HG03354 (cell line): ENCODE measurements at regions not wholly inside any gene's neighbourhood (a gene's known extent, or its start where the extent isn't known, plus 50 kb on each side); places are given as distances from the start of the nearest gene placed in this dataset.
"Not testable (repeated sequence)": the region's sequence is repeated elsewhere in the genome, so short reads cannot be mapped to it uniquely, and the experiment has no call there.

Experiments
- ATAC-seq: cut with Tn5 transposase; IDR thresholded peaks from one replicate; pipeline ENCODE4 v1.9.1; 2021; ENCODE audit warnings: mild to moderate bottlenecking; ENCODE audit not compliant: unreplicated experiment, poor library complexity, severe bottlenecking

GRCh38 chr2:84016183-84016582 lies 442.9 kb downstream of the SUCLG1 start:
- ATAC-seq: no peak

DNA sequence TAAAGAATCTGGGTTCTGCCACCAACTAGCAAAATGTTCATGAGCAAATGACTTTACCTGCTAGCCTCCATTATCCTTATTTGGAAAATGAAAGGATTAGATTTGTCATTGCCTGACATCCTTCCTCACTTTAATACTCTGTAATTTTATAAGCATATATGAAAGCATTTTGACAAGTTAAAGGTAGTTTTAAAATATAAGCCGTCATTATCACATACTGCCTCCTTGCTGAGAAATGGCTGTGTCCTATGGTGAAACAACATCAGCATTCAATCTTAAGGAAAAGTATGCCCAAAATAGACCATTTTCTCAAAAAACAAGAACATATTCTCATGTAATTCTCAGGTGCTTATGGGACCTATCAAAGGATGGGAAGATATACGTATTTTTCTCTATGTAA lies 461.2 kb downstream of the SUCLG1 start:
- no peak for ATAC-seq

DNA sequence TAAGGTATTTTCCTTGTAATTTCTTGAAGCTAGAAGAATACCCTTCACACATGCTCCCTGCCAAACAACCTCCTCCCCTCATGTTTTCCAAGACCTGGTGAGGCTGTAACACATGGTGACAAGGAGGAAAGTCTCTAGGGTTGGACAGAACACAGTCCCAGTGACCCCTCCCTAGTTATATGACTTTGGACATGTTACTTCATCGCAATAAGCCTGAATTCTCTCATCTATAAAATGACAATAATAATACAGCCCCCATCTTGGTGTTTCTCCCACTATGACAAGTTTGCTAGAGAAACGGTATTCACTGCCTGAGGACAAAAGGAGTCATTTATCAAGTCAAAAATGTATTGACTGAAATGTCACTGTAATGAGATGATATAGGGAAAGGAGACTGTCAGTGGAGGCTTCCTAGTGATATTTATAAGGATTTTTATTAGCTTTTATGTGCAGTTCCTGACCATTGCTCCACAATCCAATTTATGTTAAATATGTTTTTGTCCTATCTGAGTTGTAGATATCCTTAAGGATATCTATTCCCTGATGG lies 464.4 kb downstream of the SUCLG1 start:
- no peak for ATAC-seq

DNA sequence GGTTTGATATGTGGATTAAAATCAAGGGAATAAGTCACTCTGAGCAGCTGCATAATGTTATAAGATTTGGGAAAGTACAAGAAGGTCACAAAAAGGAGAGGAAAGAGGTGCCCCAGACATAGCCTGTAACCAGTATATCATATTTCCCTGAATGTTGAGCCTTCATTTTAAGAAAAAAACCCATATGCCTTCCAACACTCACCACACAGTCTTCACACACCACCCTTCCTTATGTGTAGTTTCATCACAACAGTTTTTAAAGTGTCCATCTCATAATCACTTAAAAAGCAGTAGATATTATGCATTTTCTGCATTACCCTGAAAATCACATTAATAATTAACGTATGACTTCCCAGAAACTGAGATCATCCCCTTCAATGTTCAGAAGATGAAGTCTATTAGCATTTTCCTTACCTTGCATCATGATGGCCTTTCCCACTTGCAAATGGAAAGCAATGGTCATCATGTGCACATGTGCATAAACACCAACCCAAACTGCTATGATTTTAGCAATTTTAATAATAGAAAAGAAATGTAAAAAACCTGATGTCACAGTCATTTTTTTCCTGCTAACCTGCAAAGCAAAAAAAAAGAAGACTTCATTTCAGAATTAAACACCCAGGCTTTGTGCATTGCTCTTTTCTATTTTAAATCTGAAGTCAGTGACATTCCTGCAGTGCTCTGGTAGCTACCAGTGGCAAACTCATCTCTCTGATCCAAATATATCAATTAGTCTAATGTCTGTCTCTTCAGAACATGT lies 465.0 kb downstream of the SUCLG1 start:
- no peak for ATAC-seq

DNA sequence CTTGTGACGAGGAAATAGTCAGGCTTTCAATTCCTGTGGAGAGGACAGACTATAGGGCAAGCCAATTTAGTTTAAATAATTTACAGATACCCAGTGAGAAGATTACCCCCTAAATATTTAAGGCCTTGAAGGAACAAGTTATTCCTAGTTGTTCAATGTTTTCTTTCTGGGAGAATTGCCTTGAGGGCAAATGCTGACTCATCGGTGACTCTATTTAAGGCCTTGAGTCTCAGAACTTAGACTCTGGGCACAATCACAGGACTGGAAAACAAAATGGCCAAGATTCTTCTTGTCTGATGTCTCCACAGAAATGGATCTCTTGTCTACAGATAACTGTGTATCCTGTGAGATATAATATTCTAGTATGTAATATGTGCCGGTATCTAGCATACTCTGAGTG lies 467.1 kb downstream of the SUCLG1 start:
- ATAC-seq: no peak

DNA sequence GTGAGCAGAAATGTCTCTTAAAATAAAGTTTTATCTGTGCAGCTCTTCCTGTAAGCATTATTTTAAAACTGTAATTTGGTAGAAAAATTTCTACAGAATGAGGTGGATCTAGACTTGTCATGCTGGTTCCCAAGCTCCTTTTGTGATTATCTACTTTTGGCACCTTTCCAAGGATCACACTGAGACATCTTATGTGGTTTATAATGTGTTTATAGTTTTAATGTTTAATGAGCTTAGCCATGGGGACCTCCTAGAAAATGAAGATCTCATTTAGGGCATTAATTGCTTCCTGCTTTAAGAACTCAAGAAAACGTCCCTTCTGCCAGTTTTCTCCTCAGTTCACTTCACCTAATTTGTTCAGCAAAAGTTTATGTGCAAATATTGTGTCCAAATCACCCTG lies 468.4 kb downstream of the SUCLG1 start:
- ATAC-seq: no peak

- ATAC-seq: not testable (repeated sequence)
These were observed 482.5 kb downstream of the SUCLG1 start for GRCh38 chr2:83976628-83977027.

- ATAC-seq: no peak
These were observed 487.0 kb downstream of the SUCLG1 start for GRCh38 chr2:83972128-83972527.

DNA sequence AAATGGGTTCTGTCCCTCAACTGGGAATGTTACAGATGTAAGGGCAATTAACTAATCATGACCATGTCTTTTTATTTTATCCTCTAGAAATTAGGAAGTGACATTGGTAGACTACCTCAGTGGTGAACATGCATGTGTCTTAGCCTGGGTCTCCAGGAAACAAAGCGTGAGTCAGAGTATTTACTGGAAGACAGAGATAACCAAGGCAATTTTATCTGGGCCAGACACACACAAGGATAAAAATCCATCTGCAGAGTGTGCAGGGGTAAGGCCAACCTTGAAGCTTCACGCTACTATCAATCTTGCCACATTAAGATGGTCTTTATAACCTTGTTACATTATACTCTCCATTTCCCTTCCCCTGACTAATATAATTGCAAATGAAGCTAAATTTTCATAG lies 487.5 kb downstream of the SUCLG1 start:
- no peak for ATAC-seq

- no peak for ATAC-seq
These were observed 488.7 kb downstream of the SUCLG1 start for GRCh38 chr2:83970217-83970929.

- no peak for ATAC-seq
These were observed 490.0 kb downstream of the SUCLG1 start for GRCh38 chr2:83969085-83969484.

DNA sequence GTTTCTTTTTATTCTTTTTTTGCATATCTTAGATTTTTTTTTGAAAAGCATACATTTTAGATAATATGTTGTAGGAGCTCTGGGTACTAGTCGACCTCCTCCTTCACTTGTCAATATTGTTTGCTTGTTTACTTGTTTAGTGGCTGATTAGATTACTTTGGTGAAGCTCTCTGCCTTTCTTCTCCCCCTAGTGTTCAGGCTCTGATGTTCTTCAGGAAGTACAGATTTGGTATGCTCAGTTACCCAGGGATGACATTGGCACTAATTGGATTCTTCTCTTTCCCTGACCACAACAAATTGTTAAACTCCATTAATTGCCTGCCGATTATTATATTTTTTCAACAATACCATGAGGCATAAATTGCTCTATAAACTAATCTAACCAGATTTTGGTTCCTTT lies 491.2 kb downstream of the SUCLG1 start:
- ATAC-seq: no peak

DNA sequence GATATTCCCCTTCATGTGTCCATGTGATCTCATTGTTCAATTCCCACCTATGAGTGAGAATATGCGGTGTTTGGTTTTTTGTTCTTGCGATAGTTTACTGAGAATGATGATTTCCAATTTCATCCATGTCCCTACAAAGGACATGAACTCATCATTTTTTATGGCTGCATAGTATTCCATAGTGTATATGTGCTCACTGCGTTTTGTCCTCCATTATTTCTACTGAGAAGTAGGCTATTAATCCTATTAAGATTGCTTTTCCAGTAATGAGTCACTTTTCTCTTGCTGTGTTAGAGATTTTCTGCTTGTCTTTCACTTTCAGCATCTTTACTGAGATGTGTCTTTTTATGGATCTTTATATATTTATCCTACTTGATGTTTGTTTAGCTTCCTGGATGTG lies 492.1 kb downstream of the SUCLG1 start:
- not testable (repeated sequence) for ATAC-seq

- no peak for ATAC-seq
These were observed 497.6 kb downstream of the SUCLG1 start for GRCh38 chr2:83961512-83961911.

- ATAC-seq: no peak
These were observed 498.7 kb downstream of the SUCLG1 start for GRCh38 chr2:83960371-83960770.

GRCh38 chr2:83959266-83959665 lies 499.8 kb downstream of the SUCLG1 start:
- ATAC-seq: no peak

DNA sequence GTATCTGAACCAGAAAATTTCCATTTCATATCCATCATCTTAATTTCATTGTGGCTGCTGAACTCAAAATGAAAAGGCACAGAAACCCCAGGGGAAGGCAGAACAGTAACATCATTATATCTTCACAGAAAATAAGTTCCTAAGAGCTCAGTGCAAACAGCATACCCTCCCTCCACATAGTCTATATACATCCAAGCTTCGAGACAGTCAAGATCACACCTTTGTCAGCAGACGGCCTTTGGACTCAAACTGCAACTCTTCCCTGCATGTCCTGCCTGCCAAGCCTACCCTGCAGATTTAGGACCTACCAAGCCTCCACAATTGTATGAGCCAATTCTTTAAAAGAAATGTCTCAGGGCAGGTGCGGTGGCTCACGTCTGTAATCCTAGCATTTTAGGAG lies 502.1 kb downstream of the SUCLG1 start:
- no peak for ATAC-seq

GRCh38 chr2:83953697-83954096 lies 505.4 kb downstream of the SUCLG1 start:
- ATAC-seq: no peak

DNA sequence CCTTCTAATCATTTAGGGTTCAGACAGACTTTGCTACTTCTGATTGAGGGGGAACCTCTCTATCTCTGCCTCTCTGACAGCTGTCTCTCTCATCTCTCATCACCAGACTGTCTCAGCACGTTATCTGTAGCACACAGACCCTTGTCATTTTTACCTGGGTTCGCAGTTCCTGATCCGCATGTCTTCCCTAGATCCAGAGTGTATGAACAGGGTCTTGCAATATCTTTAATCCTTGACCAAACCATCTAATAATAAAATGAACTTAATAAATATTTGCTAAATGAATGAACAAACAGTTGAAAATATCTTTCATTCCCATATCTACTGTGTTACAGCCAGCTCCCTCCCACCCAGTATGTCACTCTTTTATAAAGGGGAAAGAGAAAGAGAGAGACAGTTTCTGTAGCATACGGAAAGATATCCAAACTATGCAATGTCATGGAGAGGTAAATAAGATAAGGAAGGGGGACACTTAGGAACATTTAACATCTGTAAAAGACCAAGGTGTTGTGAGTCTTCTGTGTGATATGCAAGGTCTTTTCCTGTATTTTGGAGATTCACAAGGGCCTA lies 507.6 kb downstream of the SUCLG1 start:
- no peak for ATAC-seq

- ATAC-seq: no peak
These were observed 509.7 kb downstream of the SUCLG1 start for GRCh38 chr2:83949361-83949760.

DNA sequence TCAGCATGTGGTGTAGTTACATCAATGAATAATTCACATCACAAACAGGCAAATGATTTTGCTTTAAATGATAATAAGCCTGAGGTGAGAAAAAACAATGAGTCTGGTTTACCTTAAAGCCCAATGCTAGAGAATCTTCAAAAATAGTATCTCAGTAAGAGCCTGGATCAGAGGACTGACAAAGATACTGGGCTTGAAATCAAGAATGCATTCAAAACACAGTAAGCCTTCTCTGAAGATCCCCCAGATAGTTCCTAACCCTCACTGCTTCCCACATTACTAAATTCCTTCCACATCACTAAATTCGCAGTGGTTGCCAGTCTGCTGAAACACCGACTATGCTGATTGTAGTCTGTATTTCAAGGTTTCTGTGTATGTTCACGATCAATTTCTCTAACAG lies 514.9 kb downstream of the SUCLG1 start:
- no peak for ATAC-seq
